OCI-LY3 (cell line): ENCODE measurements at regions not wholly inside any gene's neighbourhood (a gene's known extent, or its start where the extent isn't known, plus 50 kb on each side); places are given as distances from the start of the nearest gene placed in this dataset.

ENCODE experiments used
- H2AFZ ChIP-seq: fragments of 200-600, 300-600 bp; shearing (Covaris generic); 2 replicates; pipeline ENCODE4 v1.6.0; 2014; ENCODE audit warnings: antibody characterized with exemption, low read depth, low read length
- H3K27ac ChIP-seq: fragments of 200-600, 300-600 bp; sonication (generic); 2 replicates; pipeline ENCODE4 v1.5.1; 2014; ENCODE audit warnings: mild to moderate bottlenecking, low read length, moderate library complexity, mixed read lengths
- H3K27me3 ChIP-seq: fragments of 200-600, 300-600 bp; sonication (generic); 2 replicates; pipeline ENCODE4 v1.6.1; 2014; ENCODE audit warnings: low read depth, low read length, mixed read lengths
- H3K36me3 ChIP-seq: fragments of 200-600, 300-600 bp; sonication (generic); replicated peaks from 2 replicates; pipeline ENCODE3; 2014; ENCODE audit warnings: low read depth, low read length, mixed read lengths
- H3K4me1 ChIP-seq: fragments of 300-600, 200-600 bp; sonication (generic); 2 replicates; pipeline ENCODE4 v1.6.1; 2014; ENCODE audit warnings: low read length, mixed read lengths
- H3K4me2 ChIP-seq: fragments of 200-600, 300-600 bp; sonication (generic); 2 replicates; pipeline ENCODE4 v1.6.1; 2014; ENCODE audit warnings: low read length, mixed read lengths
- H3K4me3 ChIP-seq: fragments of 300-600, 200-600 bp; sonication (generic); 2 replicates; pipeline ENCODE4 v1.5.1; 2014; ENCODE audit warnings: antibody characterized with exemption, mild to moderate bottlenecking, low read length, moderate library complexity
- H3K79me2 ChIP-seq: fragments of 300-600, 200-600 bp; shearing (Covaris generic); 2 replicates; pipeline ENCODE4 v1.6.1; 2014; ENCODE audit warnings: mild to moderate bottlenecking, low read length, mixed read lengths
- H3K9ac ChIP-seq: fragments of 300-600, 200-600 bp; shearing (Covaris generic); 2 replicates; pipeline ENCODE4 v1.6.0; 2014; ENCODE audit warnings: mild to moderate bottlenecking, low read length, moderate library complexity
- H3K9me3 ChIP-seq: fragments of 200-600, 300-600 bp; shearing (Covaris generic); 2 replicates; pipeline ENCODE4 v1.6.1; 2014; ENCODE audit warnings: low read length, mixed read lengths; ENCODE audit not compliant: insufficient read depth
- H4K20me1 ChIP-seq: fragments of 200-600, 300-600 bp; sonication (generic); 2 replicates; pipeline ENCODE4 v1.6.1; 2016; ENCODE audit warnings: low read length, mixed read lengths; ENCODE audit not compliant: insufficient read depth
- EZH2phosphoT487 ChIP-seq: fragments of 200-600 bp; shearing (Covaris generic); IDR thresholded peaks from 2 replicates; pipeline ENCODE4 v1.6.1; 2018; ENCODE audit warnings: antibody characterized with exemption, mixed run types, low read depth
- TF ChIP-seq, protein P1 (sequence below): fragments of 200-600, 300-600 bp; sonication (generic); IDR thresholded peaks from 2 replicates; pipeline ENCODE4 v1.5.1; 2014; ENCODE audit warnings: antibody characterized with exemption, low read length, low read depth

DNA sequence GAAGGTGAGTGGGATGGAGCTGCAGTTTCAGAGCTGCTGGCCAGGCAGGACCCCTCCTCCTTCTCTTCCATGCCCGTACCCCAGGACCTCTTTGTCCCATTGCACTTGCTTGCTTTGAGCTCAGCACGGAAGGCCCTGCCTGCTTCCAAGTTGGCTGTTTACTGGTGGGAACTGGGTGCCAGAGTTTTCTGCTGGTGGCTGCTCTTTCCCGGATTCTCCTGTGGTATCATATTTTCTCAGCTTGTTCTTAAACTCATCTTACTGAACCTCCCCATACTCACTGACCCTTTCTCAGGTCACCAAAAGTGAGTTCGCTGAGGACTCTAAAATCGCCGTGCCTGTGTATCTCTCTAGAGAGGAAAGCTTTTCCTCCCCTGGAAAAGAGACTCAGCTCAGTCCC is 297.7 kb upstream of the TNP1 start:
- Histone ChIP-seq H3K79me2 (no peaks in the 10 kb centered on the region), H3K4me2 (no peak overlapping the region), H4K20me1 (no peaks in the 10 kb centered on the region), H3K27me3 (0 out of 2 replicates have a peak, but pooled peaks cover 5% of the 10 kb centered on the region), H3K9ac (no peak overlapping the region), H3K4me3 (no peak overlapping the region), H3K27ac (no peak overlapping the region), H3K9me3 (no peaks in the 10 kb centered on the region), H2AFZ (no peak overlapping the region), H3K4me1 (no peaks in the 10 kb centered on the region), H3K36me3 (no peaks in the 10 kb centered on the region)
- TF ChIP-seq EZH2phosphoT487, result no peak
- TF ChIP-seq, protein P1, sequence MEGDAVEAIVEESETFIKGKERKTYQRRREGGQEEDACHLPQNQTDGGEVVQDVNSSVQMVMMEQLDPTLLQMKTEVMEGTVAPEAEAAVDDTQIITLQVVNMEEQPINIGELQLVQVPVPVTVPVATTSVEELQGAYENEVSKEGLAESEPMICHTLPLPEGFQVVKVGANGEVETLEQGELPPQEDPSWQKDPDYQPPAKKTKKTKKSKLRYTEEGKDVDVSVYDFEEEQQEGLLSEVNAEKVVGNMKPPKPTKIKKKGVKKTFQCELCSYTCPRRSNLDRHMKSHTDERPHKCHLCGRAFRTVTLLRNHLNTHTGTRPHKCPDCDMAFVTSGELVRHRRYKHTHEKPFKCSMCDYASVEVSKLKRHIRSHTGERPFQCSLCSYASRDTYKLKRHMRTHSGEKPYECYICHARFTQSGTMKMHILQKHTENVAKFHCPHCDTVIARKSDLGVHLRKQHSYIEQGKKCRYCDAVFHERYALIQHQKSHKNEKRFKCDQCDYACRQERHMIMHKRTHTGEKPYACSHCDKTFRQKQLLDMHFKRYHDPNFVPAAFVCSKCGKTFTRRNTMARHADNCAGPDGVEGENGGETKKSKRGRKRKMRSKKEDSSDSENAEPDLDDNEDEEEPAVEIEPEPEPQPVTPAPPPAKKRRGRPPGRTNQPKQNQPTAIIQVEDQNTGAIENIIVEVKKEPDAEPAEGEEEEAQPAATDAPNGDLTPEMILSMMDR, result no peak

DNA sequence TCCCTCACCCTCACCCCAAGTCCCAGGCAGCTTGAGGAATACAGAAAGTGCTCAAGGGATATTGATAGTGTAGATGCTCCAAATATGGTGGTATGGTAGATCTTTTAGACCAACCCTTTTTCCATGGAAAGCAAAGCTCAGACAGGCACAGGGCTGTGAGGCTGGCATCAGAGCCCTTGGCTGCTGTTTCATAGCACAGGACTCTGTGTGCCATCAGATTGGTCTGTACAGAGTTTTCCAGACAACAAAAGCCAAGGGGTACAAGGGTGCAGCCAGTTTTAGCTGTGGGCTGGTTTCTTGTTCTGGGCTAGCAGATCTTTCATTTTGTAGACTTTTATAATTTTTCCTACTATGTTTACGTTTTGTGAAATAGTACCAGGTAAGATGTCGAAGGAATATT is 296.9 kb upstream of the TNP1 start:
- H3K4me1 ChIP-seq, result no peaks in the 10 kb centered on the region
- 0 out of 2 replicates have a peak, but pooled peaks cover 5% of the 10 kb centered on the region for H3K27me3 ChIP-seq
- H3K4me3 ChIP-seq, result no peak overlapping the region
- H3K36me3 ChIP-seq, result no peaks in the 10 kb centered on the region
- H4K20me1 ChIP-seq, result no peaks in the 10 kb centered on the region
- H3K9ac ChIP-seq, result no peak overlapping the region
- no peak overlapping the region for H3K27ac ChIP-seq
- no peaks in the 10 kb centered on the region for H3K79me2 ChIP-seq
- TF ChIP-seq, protein P1, result no peak
- TF ChIP-seq EZH2phosphoT487, result no peak
- H3K9me3 ChIP-seq, result no peaks in the 10 kb centered on the region
- no peak overlapping the region for H3K4me2 ChIP-seq
- no peak overlapping the region for H2AFZ ChIP-seq

DNA sequence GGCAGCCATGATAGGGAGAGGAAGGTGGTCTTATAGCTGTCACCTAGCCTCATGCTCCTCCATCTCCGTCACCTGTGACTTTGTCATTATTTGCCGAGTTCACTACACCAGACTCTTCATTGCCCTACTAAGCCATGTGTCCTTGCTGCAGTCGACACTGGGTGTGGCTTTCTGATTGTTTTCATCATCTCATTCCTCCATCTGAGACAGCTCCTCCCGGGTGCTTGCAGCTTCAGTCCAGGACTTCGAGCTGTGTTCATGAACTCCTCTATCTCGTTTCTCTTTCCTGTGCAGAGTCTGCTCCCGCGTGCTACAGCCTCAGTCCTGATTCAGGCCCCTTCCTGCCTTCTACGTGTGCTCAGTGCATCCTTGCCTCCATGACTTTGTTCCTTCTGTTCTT is 295.1 kb upstream of the TNP1 start:
- Histone ChIP-seq H3K79me2 (no peaks in the 10 kb centered on the region), H4K20me1 (no peaks in the 10 kb centered on the region), H3K27me3 (0 out of 2 replicates have a peak, but pooled peaks cover 5% of the 10 kb centered on the region), H3K4me2 (no peak overlapping the region), H3K4me1 (no peaks in the 10 kb centered on the region), H3K36me3 (no peaks in the 10 kb centered on the region), H2AFZ (no peak overlapping the region), H3K9ac (no peak overlapping the region), H3K9me3 (no peaks in the 10 kb centered on the region), H3K27ac (no peak overlapping the region), H3K4me3 (no peak overlapping the region)
- TF ChIP-seq, protein P1, result no peak
- no peak for TF ChIP-seq EZH2phosphoT487

DNA sequence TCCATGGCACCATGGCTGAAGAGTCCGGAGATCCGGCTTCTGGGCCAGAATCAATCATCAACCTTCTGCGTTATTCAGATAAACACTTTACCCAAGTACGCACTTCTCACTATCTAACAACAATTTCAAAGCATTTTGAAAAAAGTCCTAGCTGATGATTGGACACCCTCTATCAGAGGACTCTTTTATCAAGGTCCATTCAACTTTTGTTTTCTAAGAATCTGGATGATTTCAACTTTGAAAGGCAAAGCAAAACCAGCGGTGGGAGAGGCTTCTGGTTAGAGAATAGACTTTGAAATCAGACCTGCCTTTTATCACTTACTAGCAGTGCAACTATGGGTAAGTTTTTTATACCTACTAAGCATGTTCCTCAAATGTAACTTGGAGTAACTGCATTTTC is 293.6 kb upstream of the TNP1 start:
- H3K4me2 ChIP-seq, result no peak overlapping the region
- H3K27me3 ChIP-seq, result 0 out of 2 replicates have a peak, but pooled peaks cover 5% of the 10 kb centered on the region
- no peaks in the 10 kb centered on the region for H3K9me3 ChIP-seq
- H3K79me2 ChIP-seq, result no peaks in the 10 kb centered on the region
- no peak overlapping the region for H3K27ac ChIP-seq
- no peak overlapping the region for H2AFZ ChIP-seq
- TF ChIP-seq, protein P1, result no peak
- no peaks in the 10 kb centered on the region for H4K20me1 ChIP-seq
- H3K4me3 ChIP-seq, result no peak overlapping the region
- H3K9ac ChIP-seq, result no peak overlapping the region
- H3K36me3 ChIP-seq, result no peaks in the 10 kb centered on the region
- no peaks in the 10 kb centered on the region for H3K4me1 ChIP-seq
